ENCODE measurements at regions not wholly inside any gene's neighbourhood (a gene's known extent, or its start where the extent isn't known, plus 50 kb on each side); places are given as distances from the start of the nearest gene placed in this dataset.
A peak's percentile ranks its signal among the peaks of the same experiment; 100 is the strongest.
"Not testable (repeated sequence)": the region's sequence is repeated elsewhere in the genome, so short reads cannot be mapped to it uniquely, and the experiment has no call there.

GRCh38 chr15:31433091-31433490 lies 106.5 kb downstream of the KLF13 start:
- no peak for DNase-seq

GRCh38 chr15:31433574-31433973 lies 106.9 kb downstream of the KLF13 start:
- DNase-seq: no peak

GRCh38 chr15:31434275-31434587 lies 107.6 kb downstream of the KLF13 start:
- no peak for DNase-seq

- peak in 1 of 56 donors; percentile 43 for DNase-seq
Measured at GRCh38 chr15:31434588-31435260, 108.1 kb downstream of the KLF13 start.

- peak in 40 of 56 donors; percentile 21 to 76 (median 50) for DNase-seq
Measured at GRCh38 chr15:31435261-31435911, 108.8 kb downstream of the KLF13 start.

GRCh38 chr15:31435912-31436628 lies 109.4 kb downstream of the KLF13 start:
- no peak for DNase-seq

- no peak for DNase-seq
Measured at GRCh38 chr15:31437686-31438085, 111.1 kb downstream of the KLF13 start.

GRCh38 chr15:31438601-31439265 lies 112.1 kb downstream of the KLF13 start:
- no peak for DNase-seq

GRCh38 chr15:31439328-31439727 lies 112.7 kb downstream of the KLF13 start:
- DNase-seq: no peak

GRCh38 chr15:31440216-31440615 lies 113.6 kb downstream of the KLF13 start:
- not testable (repeated sequence) for DNase-seq

GRCh38 chr15:31440754-31441311 lies 114.2 kb downstream of the KLF13 start:
- peak in 26 of 56 donors; percentile 11 to 59 (median 30) for DNase-seq

- DNase-seq: no peak
Measured at GRCh38 chr15:31442226-31442625, 115.6 kb downstream of the KLF13 start.

GRCh38 chr15:31442699-31443111 lies 116.1 kb downstream of the KLF13 start:
- no peak for DNase-seq

GRCh38 chr15:31444844-31445243 lies 118.2 kb downstream of the KLF13 start:
- no peak for DNase-seq

GRCh38 chr15:31446546-31446945 lies 119.9 kb downstream of the KLF13 start:
- DNase-seq: no peak

- DNase-seq: no peak
Measured at GRCh38 chr15:31447931-31448634, 121.4 kb downstream of the KLF13 start.

- DNase-seq: no peak
Measured at GRCh38 chr15:31448635-31448979, 122.0 kb downstream of the KLF13 start.

- DNase-seq: no peak
Measured at GRCh38 chr15:31452595-31453557, 126.2 kb downstream of the KLF13 start.

- no peak for DNase-seq
Measured at GRCh38 chr15:31453558-31454318, 127.1 kb downstream of the KLF13 start.
